ENCODE measurements at regions not wholly inside any gene's neighbourhood (a gene's known extent, or its start where the extent isn't known, plus 50 kb on each side); places are given as distances from the start of the nearest gene placed in this dataset.

DNA sequence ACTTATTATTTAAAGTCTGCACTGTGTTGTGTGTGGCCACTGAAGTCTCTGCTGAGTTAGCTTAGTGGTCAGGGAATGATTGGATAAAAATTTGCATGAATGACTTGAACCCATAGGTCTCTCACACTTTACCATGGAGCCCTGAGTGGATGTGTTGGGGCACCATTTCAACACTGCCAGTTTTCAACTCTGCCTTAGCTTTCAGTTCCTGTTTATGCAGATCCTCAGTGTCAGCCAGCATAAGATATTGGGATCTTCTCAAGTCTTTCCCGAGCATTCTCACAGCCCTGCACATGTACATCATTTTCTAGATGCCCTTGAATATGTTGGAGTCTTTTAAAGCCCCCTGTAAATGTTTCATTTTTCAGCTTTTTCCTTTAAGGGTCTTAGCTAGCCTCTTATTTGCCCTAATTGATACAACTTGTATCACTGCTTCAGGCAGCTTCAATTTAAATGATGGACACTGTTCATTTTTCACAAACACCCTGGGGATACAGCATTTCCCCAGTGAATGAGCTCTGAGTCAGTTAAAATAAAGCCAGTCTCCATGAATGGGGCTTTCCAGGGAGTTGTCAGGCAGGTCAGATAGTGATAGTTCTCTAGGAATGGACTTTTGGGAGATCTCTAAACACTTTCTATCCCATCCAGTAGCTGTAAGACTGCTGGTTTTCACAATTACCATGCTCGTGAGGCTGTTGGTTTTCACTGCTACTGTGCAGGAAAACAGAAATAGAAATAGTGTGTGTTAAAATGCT, 211.9 kb upstream of the PAPPA start:
- DNase-seq (ENCODE audit: low spot score): no peak

GRCh38 chr9:115943431-115944165, 210.0 kb upstream of the PAPPA start:
- DNase-seq (ENCODE audit: low spot score): no peak

- DNase-seq (ENCODE audit: low spot score): no peak
These were observed 209.2 kb upstream of the PAPPA start for GRCh38 chr9:115944166-115944948.

GRCh38 chr9:115945009-115945431, 208.6 kb upstream of the PAPPA start:
- no peak for DNase-seq (ENCODE audit: low spot score)

DNA sequence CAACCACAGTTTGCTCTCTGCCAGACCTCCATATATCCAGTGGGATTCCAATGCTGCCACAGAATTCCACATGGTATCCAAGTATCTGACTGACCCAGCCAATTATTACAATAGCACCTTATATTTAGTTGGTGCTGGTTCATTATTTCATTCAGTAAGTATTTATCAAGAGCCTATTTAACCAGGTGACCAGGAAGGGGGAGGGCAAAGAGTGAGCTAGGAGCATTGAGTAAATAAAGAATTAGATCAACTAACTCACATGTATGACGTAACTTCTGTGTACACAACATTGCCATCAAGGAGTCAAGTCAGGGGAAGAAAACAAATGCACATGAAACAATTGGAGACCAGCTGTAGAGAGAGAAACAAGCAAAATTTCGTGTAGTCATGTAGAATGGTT, 207.1 kb upstream of the PAPPA start:
- DNase-seq (ENCODE audit: low spot score): no peak

- DNase-seq (ENCODE audit: low spot score): no peak
These were observed 201.6 kb upstream of the PAPPA start for GRCh38 chr9:115951977-115952376.

DNA sequence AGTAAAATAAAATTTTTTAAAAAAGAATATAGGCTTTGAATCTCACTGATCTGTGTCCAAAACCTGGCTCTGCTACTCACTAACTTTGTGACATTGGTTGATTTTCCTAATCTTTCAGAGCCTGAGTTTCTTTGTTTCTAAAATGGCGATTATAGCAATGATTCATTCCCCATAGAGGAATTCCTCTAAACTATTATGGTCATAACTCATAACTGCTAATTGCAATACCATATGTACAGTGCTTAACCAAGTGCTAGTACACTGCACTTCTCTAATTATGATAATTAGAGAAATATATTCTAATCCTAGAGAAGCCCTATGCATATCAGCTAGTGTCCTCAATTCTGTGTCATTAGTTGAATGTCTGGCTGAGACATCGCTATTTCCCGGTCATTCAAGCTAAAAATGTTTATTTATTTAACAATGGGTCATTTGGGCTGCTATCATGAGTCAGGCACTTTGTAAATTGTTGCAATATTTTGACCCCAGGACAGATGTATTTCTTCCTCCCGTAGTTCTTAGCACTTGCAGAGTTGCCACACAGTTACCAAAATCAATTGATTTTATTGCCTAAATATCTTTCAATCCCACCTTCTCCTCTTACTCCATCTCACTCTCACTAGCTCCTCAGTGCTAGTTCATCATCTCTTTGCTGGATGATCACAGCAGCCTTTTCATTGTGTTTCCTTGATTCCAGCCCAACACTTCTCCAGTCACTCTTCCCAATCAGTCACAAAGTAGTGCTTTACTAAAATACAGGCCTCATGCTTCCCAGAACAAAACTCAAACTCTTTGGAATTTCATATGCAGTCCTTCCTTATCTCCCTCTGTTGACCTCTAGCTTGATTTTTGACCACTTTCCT, 200.9 kb upstream of the PAPPA start:
- no peak for DNase-seq (ENCODE audit: low spot score)

GRCh38 chr9:115956371-115956770, 197.2 kb upstream of the PAPPA start:
- DNase-seq (ENCODE audit: low spot score): no peak

DNA sequence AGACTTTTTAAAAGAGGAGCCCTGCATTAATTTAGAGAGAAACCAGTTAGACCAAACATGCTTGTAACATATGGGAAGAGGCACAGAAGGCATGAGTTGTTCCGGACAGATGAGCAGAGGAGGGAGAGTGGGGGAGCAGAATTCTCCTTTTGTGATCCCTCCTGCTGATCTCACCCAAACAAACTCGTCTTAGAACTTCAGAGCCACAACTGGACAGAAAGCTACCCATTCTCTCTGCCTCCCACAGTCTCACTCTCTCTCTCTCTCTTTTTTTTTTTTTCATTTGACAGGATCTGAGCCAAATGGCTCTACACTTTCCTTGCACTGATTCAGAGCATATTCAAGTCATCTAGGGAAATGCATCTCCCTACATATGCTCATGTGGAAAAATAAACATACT, 196.0 kb upstream of the PAPPA start:
- DNase-seq (ENCODE audit: low spot score): no peak

DNA sequence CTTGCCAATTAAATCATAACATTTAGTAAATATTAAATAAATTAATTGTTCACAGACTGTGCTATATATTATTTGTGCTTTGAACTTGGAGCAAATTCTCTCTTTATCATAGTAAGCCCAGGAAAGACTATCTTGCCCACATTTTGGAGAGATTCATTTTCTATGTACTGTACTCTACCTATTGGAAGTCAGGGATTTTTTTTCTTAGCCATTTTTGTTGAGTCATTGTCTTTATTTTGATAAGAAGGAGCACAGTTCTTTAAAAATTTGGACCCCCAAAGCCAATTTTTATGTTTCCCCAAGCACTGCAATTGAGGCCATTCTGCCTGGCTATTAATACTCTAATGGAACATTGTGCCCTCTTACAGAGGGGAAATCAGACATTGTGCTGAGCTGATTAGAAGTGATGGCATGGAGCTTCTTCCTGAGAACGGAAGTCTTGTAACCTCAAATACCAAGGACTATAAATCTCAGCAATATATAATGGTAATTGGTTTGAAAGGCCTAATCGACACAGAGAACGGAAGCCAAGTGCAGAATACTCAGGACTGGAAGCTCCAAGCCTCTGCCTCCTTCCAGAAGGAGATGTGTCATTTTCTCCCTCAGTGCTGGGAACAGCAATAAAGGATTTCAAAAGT, 188.8 kb upstream of the PAPPA start:
- no peak for DNase-seq (ENCODE audit: low spot score)

DNA sequence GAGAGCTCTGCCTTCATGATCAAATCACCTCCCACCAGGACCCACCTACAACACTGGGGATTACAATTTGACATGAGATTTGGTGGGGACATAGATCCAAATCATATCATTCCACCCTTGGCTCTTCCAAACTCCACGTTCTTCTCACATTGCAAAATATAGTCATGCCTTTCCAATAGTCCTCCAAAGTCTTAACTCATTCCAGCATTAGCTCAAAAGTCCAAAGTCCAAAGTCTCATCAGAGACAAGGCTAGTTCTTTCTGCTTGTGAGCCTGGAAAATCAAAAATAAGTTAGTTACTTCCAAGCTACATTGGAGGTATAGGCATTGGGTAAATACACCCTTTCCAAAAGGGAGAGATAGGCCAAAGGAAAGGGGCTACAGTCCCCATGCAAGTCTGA, 186.9 kb upstream of the PAPPA start:
- no peak for DNase-seq (ENCODE audit: low spot score)

- no peak for DNase-seq (ENCODE audit: low spot score)
These were observed 184.5 kb upstream of the PAPPA start for GRCh38 chr9:115969096-115969495.

DNA sequence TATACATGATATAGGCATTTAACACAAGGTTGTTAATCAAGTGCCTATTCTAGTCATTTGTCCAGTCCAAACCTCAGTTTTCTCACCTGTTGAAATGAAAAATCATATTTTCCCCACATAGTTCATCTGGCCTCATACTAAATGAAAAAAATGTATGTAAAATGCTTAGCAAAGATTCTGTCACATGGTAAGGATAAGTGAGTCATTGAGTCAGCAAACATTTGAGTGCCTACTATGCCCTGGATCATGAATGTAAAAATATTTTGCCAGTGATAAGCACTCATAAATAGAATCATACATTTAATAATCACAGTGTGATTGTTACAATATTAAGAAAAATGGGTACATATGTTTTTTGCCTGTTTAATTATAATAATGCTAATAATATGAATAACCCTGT, 181.2 kb upstream of the PAPPA start:
- no peak for DNase-seq (ENCODE audit: low spot score)

GRCh38 chr9:115972843-115973595, 180.6 kb upstream of the PAPPA start:
- DNase-seq (ENCODE audit: low spot score): no peak

GRCh38 chr9:115976781-115977180, 176.8 kb upstream of the PAPPA start:
- no peak for DNase-seq (ENCODE audit: low spot score)

- DNase-seq (ENCODE audit: low spot score): no peak
These were observed 175.5 kb upstream of the PAPPA start for GRCh38 chr9:115978091-115978490.

DNA sequence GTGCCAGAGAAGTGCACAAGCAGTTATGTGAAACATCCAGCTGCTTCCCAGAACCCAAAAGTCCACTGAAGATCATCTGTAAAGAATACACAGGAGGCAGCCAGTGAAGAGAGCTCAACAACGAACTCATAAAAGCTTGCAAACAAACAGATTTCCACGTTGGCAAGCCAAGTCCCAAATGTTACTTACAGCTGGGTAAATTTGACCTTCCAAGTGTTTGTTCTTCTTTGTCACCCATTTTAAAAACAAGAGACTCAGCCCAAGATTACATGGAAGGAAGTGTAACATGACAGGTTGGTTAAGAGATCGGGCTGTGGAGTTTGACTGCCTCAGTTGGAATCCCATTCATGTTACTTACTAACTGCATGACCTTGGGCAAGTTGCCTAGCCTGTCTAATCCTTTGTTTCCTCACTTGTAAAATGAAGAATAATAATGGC, 174.9 kb upstream of the PAPPA start:
- DNase-seq (ENCODE audit: low spot score): no peak

GRCh38 chr9:115980054-115980453, 173.5 kb upstream of the PAPPA start:
- DNase-seq (ENCODE audit: low spot score): no peak

GRCh38 chr9:115980502-115980901, 173.1 kb upstream of the PAPPA start:
- no peak for DNase-seq (ENCODE audit: low spot score)

DNA sequence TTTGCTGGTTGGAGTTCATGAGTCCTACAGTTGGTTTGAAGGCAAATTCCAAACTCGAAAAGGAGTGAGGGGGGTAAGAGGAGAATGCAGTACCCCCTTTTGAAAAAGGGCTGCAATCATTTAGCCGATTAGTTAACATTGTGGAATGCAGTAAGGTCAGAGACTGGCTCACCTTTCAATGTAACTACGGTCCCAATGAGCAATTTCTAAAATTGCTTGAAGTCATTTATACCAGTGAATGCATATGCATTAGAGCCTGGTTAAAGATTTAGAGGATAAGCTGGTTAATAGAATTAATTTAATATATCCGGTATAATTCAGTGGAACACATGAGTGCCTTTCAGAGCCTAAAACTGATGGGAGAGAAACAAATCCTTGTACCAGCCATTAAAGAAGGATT, 172.6 kb upstream of the PAPPA start:
- no peak for DNase-seq (ENCODE audit: low spot score)

- no peak for DNase-seq (ENCODE audit: low spot score)
These were observed 170.2 kb upstream of the PAPPA start for GRCh38 chr9:115983366-115983765.

All from CD4-positive, alpha-beta T cell treated with Interleukin-2 at 100 ng/mL for 4 hours (primary cell).